ENCODE measurements at regions not wholly inside any gene's neighbourhood (a gene's known extent, or its start where the extent isn't known, plus 50 kb on each side); places are given as distances from the start of the nearest gene placed in this dataset.

- Histone ChIP-seq H3K4me3 (ENCODE audit: insufficient read depth, low read depth, low read length) (no peak overlapping the region), H3K27me3 (ENCODE audit: control insufficient read depth, insufficient read depth, low read length) (no peaks in the 10 kb centered on the region), H3K36me3 (ENCODE audit: control insufficient read depth, insufficient read depth, low read length) (no peaks in the 10 kb centered on the region), H3K18ac (ENCODE audit: low read depth, low read length) (no peak overlapping the region), H4K91ac (ENCODE audit: insufficient read depth, low read depth, low read length) (no peak overlapping the region), H3K4ac (ENCODE audit: low read depth, low read length) (no peak overlapping the region), H2BK15ac (ENCODE audit: low read depth, low read length) (no peak overlapping the region), H3K9ac (ENCODE audit: low read depth, low read length) (no peak overlapping the region), H2BK5ac (ENCODE audit: low read depth, low read length, poor library complexity, severe bottlenecking) (no peak overlapping the region), H3K4me2 (ENCODE audit: low read depth, low read length) (no peak overlapping the region), H4K20me1 (ENCODE audit: insufficient read depth, low read length) (no peaks in the 10 kb centered on the region), H3K9me3 (ENCODE audit: control insufficient read depth, insufficient read depth, low read length) (no peaks in the 10 kb centered on the region), H3K9me1 (ENCODE audit: insufficient read depth, low read length) (no peaks in the 10 kb centered on the region), H3K27ac (ENCODE audit: insufficient read depth, low read length) (no peak overlapping the region), H3K79me1 (ENCODE audit: low read depth in 1 of 2, low read length in 2 of 2) (no peaks in the 10 kb centered on the region), H2BK20ac (ENCODE audit: low read depth, low read length) (no peak overlapping the region), H4K8ac (ENCODE audit: low read depth in 2 of 2, low read length in 2 of 2) (no peak overlapping the region), H3K23ac (ENCODE audit: low read depth, low read length) (no peak overlapping the region), H3K14ac (replicated peaks; ENCODE audit: low read depth, low read length) (no peak overlapping the region), H3K56ac (ENCODE audit: extremely low read depth, insufficient read depth, low read length) (no peak overlapping the region), H2AK9ac (replicated peaks; ENCODE audit: low read depth, low read length, poor library complexity) (no peak overlapping the region), H2BK120ac (ENCODE audit: low read depth, low read length) (no peak overlapping the region), H2AFZ (replicated peaks; ENCODE audit: low read length, poor library complexity) (no peak overlapping the region), H3K4me1 (ENCODE audit: control insufficient read depth, insufficient read depth, low read length) (no peaks in the 10 kb centered on the region), H4K5ac (ENCODE audit: low read depth, low read length) (no peak overlapping the region), H2AK5ac (ENCODE audit: low read depth, low read length) (no peak overlapping the region)
- BruUV-seq (replicated peaks): no TSS peak
- in situ Hi-C loops (cut with MboI; ENCODE audit: low sequenced_read_pairs): no loop called here
- TF ChIP-seq ELK1 (IDR thresholded peaks at IDR 0.05; ENCODE audit: borderline replicate concordance, low read depth, low read length) (no peak), RAD21 (IDR thresholded peaks at IDR 0.05; ENCODE audit: low read length) (no peak), MAZ (IDR thresholded peaks at IDR 0.05; ENCODE audit: borderline replicate concordance, low read depth, low read length) (no peak), NFE2L2 (IDR thresholded peaks at IDR 0.05; ENCODE audit: low read depth, low read length) (no peak), CTCF (conservative IDR thresholded peaks at IDR 0.05; ENCODE audit: low read depth, low read length) (no peak), POLR2A (IDR thresholded peaks at IDR 0.05; ENCODE audit: low read depth, low read length) (no peak), SMC3 (IDR thresholded peaks at IDR 0.05; ENCODE audit: low read depth, low read length) (no peak), CEBPB (IDR thresholded peaks at IDR 0.05; ENCODE audit: low read depth, low read length) (no peak)
- intact Hi-C loops (cut with micrococcal nuclease): no loop called here
- WGBS, 2 experiments (ENCODE audit: extremely low coverage in 2 of 2, insufficient read length in 1 of 2): no CpG with 5 or more reads among the region's 3 CpGs
- DNase-seq: no peak
- ATAC-seq (ENCODE audit: low read depth): no peak
- POLR2A ChIA-PET (ENCODE audit: unreplicated experiment): no interaction called here
- dilution Hi-C loops (cut with HindIII; ENCODE audit: low sequenced_read_pairs, unreplicated experiment): no loop called here
- CTCF ChIA-PET: no interaction called here
Observed at GRCh38 chr13:34276764-34277163, 458.8 kb downstream of the RFC3 start.

All from IMR-90 (cell line).